SK-N-SH treated with all-trans-retinoic acid at 6 μM for 48 hours (cell line): ENCODE measurements at regions not wholly inside any gene's neighbourhood (a gene's known extent, or its start where the extent isn't known, plus 50 kb on each side); places are given as distances from the start of the nearest gene placed in this dataset.
A peak's percentile ranks its signal among the peaks of the same experiment; 100 is the strongest.

Experiments used
- ESRRG ChIP-seq: fragments of 250-450 bp; sonication (Bioruptor Pico); IDR thresholded peaks from 2 replicates; pipeline ENCODE4 v1.6.1; 2021; ENCODE audit warnings: mild to moderate bottlenecking
- GLIS3 ChIP-seq: fragments of 250-450 bp; sonication (Bioruptor Pico); IDR thresholded peaks from 2 replicates; pipeline ENCODE4 v1.5.0; 2020; ENCODE audit warnings: mild to moderate bottlenecking, moderate library complexity
- RARB ChIP-seq: fragments of 250-450 bp; sonication (Bioruptor Pico); IDR thresholded peaks from 2 replicates; pipeline ENCODE4 v1.8.0; 2021; ENCODE audit warnings: mild to moderate bottlenecking, moderate library complexity
- SNAI2 ChIP-seq: fragments of 250-450 bp; sonication (Bioruptor Pico); IDR thresholded peaks from 2 replicates; pipeline ENCODE4 v1.5.0; 2020; ENCODE audit warnings: mild to moderate bottlenecking, moderate library complexity
- TOX ChIP-seq: fragments of 250-450 bp; sonication (Bioruptor Pico); IDR thresholded peaks from 2 replicates; pipeline ENCODE4 v1.8.0; 2021; ENCODE audit warnings: mild to moderate bottlenecking, moderate library complexity, borderline replicate concordance
- ZFP3 ChIP-seq: fragments of 250-450 bp; sonication (Bioruptor Pico); IDR thresholded peaks from 2 replicates; pipeline ENCODE4 v1.5.0; 2020; ENCODE audit warnings: mild to moderate bottlenecking, moderate library complexity
- ZFP30 ChIP-seq: fragments of 450-650 bp; formaldehyde crosslinking; IDR thresholded peaks from 2 replicates; pipeline ENCODE4 v1.5.0; 2022; ENCODE audit warnings: mild to moderate bottlenecking, moderate library complexity
- ZNF565 ChIP-seq: fragments of 450-650 bp; formaldehyde crosslinking; conservative IDR thresholded peaks from 2 replicates; pipeline ENCODE4 v1.5.0; 2020; ENCODE audit warnings: low read depth, mild to moderate bottlenecking, moderate library complexity
- ZNF70 ChIP-seq: fragments of 450-650 bp; formaldehyde crosslinking; IDR thresholded peaks from 2 replicates; pipeline ENCODE4 v1.5.0; 2020; ENCODE audit warnings: mild to moderate bottlenecking, moderate library complexity
- ZNF8 ChIP-seq: fragments of 450-650 bp; formaldehyde crosslinking; IDR thresholded peaks from 2 replicates; pipeline ENCODE4 v1.5.0; 2020; ENCODE audit warnings: mild to moderate bottlenecking, moderate library complexity
- TF ChIP-seq, protein P1 (sequence below): fragments of 250-450 bp; sonication (Bioruptor Pico); IDR thresholded peaks from 2 replicates; pipeline ENCODE4 v1.8.0; 2020; ENCODE audit warnings: mild to moderate bottlenecking, moderate library complexity, borderline replicate concordance

DNA sequence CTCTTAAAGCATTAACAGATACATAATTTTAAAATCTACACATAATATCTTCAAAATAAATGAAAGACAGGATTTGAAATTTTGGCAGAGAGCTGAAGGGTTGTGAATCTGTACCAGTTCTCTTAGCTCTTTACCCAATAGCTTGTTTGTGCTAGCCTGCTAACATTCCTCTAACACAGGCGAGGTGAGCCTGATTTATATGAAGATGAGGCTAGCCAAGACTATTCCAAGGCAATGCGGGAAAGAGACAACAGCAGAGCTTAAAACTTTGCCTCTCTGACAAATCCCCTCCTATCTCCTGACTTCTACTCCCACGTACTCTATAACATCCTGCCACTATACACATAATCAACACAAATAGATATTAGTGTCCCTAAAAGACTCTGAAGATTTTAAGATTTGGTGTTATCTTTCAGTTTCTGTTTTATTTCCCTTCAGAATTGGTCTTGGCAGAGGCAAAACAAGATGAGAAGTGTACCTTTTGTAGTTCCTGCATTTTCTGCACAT, 745.6 kb upstream of the ZNF608 start:
- TF ChIP-seq ZFP3 (CRISPR knock-in tag) (no peak), ZNF8 (CRISPR knock-in tag) (no peak), GLIS3 (CRISPR knock-in tag) (no peak), ZNF70 (peak; percentile 55; the same call in 1 of the 2 replicates), SNAI2 (CRISPR knock-in tag) (no peak), ZFP30 (CRISPR knock-in tag) (no peak), ESRRG (no peak), ZNF565 (no peak), TOX (no peak), RARB (CRISPR knock-in tag) (no peak)
- TF ChIP-seq, protein P1, sequence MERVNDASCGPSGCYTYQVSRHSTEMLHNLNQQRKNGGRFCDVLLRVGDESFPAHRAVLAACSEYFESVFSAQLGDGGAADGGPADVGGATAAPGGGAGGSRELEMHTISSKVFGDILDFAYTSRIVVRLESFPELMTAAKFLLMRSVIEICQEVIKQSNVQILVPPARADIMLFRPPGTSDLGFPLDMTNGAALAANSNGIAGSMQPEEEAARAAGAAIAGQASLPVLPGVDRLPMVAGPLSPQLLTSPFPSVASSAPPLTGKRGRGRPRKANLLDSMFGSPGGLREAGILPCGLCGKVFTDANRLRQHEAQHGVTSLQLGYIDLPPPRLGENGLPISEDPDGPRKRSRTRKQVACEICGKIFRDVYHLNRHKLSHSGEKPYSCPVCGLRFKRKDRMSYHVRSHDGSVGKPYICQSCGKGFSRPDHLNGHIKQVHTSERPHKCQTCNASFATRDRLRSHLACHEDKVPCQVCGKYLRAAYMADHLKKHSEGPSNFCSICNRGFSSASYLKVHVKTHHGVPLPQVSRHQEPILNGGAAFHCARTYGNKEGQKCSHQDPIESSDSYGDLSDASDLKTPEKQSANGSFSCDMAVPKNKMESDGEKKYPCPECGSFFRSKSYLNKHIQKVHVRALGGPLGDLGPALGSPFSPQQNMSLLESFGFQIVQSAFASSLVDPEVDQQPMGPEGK (CRISPR knock-in tag): no peak
